ENCODE measurements at regions not wholly inside any gene's neighbourhood (a gene's known extent, or its start where the extent isn't known, plus 50 kb on each side); places are given as distances from the start of the nearest gene placed in this dataset.

- no peaks in the 10 kb centered on the region for H3K79me2 ChIP-seq (ENCODE audit: insufficient read depth, low read depth, low read length)
Observed at GRCh38 chr3:124447845-124448244, 282.4 kb upstream of the UMPS start.

GRCh38 chr3:124448954-124449353 is 281.3 kb upstream of the UMPS start:
- Histone ChIP-seq H3K9me2 (ENCODE audit: insufficient read depth, low read length) (no peaks in the 10 kb centered on the region), H3K4me2 (ENCODE audit: low read length) (no peak overlapping the region), H3K36me3 (ENCODE audit: insufficient read depth, low read length) (no peaks in the 10 kb centered on the region), H3K79me2 (ENCODE audit: insufficient read depth, low read depth, low read length) (no peaks in the 10 kb centered on the region), H3K4me1 (ENCODE audit: insufficient read depth, low read length, poor library complexity, severe bottlenecking) (no peaks in the 10 kb centered on the region), H4K20me1 (ENCODE audit: insufficient read depth, low read length) (no peaks in the 10 kb centered on the region), H3K9me3 (ENCODE audit: low read length) (no peaks in the 10 kb centered on the region), H2AFZ (ENCODE audit: low read length) (no peak overlapping the region), H3K4me3 (ENCODE audit: low read depth, low read length, poor library complexity, severe bottlenecking) (no peak overlapping the region), H3K27ac (ENCODE audit: low read depth, low read length, poor library complexity, severe bottlenecking) (no peak overlapping the region)
- no peak for DNase-seq (ENCODE audit: low spot score)
- ChIA-PET POLR2A (interaction anchor here (0.6 kb wide), 1 partner anchor 11 kb away, joined by 3 read pairs; no protein-coding TSS in a partner anchor), CTCF (ENCODE audit: unreplicated experiment) (interaction anchor here (1.3 kb wide), 1 partner anchor 9 kb away, joined by 3 read pairs; no protein-coding TSS in a partner anchor)
- intact Hi-C loops (cut with micrococcal nuclease; ENCODE audit: unreplicated experiment), result no loop called here
- no TSS peak for BruUV-seq (replicated peaks)
- TF ChIP-seq CTCF (conservative IDR thresholded peaks at IDR 0.05; ENCODE audit: low read length) (no peak), EZH2phosphoT487 (IDR thresholded peaks at IDR 0.05; ENCODE audit: borderline replicate concordance, low read depth, low read length) (no peak)

More at GRCh38 chr3:124447845-124448244, 282.4 kb upstream of the UMPS start:
- H4K20me1 ChIP-seq (ENCODE audit: insufficient read depth, low read length), result no peaks in the 10 kb centered on the region
- no peaks in the 10 kb centered on the region for H3K4me1 ChIP-seq (ENCODE audit: insufficient read depth, low read length, poor library complexity, severe bottlenecking)
- intact Hi-C loops (cut with micrococcal nuclease; ENCODE audit: unreplicated experiment), result no loop called here
- ChIA-PET POLR2A (no interaction called here), CTCF (ENCODE audit: unreplicated experiment) (no interaction called here)
- H2AFZ ChIP-seq (ENCODE audit: low read length), result no peak overlapping the region
- TF ChIP-seq CTCF (conservative IDR thresholded peaks at IDR 0.05; ENCODE audit: low read length) (no peak), EZH2phosphoT487 (IDR thresholded peaks at IDR 0.05; ENCODE audit: borderline replicate concordance, low read depth, low read length) (no peak)
- H3K4me3 ChIP-seq (ENCODE audit: low read depth, low read length, poor library complexity, severe bottlenecking), result no peak overlapping the region
- no peak overlapping the region for H3K4me2 ChIP-seq (ENCODE audit: low read length)
- H3K27ac ChIP-seq (ENCODE audit: low read depth, low read length, poor library complexity, severe bottlenecking), result no peak overlapping the region
- H3K36me3 ChIP-seq (ENCODE audit: insufficient read depth, low read length), result no peaks in the 10 kb centered on the region
- no peak for DNase-seq (ENCODE audit: low spot score)
- BruUV-seq (replicated peaks), result no TSS peak
- no peaks in the 10 kb centered on the region for H3K9me3 ChIP-seq (ENCODE audit: low read length)
- no peaks in the 10 kb centered on the region for H3K9me2 ChIP-seq (ENCODE audit: insufficient read depth, low read length)

GRCh38 chr3:124450366-124450765 is 279.9 kb upstream of the UMPS start:
- ChIA-PET POLR2A (interaction anchor here (0.7 kb wide), 1 partner anchor 72 kb away, joined by 3 read pairs; no protein-coding TSS in a partner anchor), CTCF (ENCODE audit: unreplicated experiment) (no interaction called here)
- no peak overlapping the region for H3K27ac ChIP-seq (ENCODE audit: low read depth, low read length, poor library complexity, severe bottlenecking)
- H3K36me3 ChIP-seq (ENCODE audit: insufficient read depth, low read length), result no peaks in the 10 kb centered on the region
- no peaks in the 10 kb centered on the region for H4K20me1 ChIP-seq (ENCODE audit: insufficient read depth, low read length)
- TF ChIP-seq EZH2phosphoT487 (IDR thresholded peaks at IDR 0.05; ENCODE audit: borderline replicate concordance, low read depth, low read length) (no peak), CTCF (conservative IDR thresholded peaks at IDR 0.05; ENCODE audit: low read length) (no peak)
- H3K4me3 ChIP-seq (ENCODE audit: low read depth, low read length, poor library complexity, severe bottlenecking), result no peak overlapping the region
- no peaks in the 10 kb centered on the region for H3K9me3 ChIP-seq (ENCODE audit: low read length)
- no TSS peak for BruUV-seq (replicated peaks)
- H2AFZ ChIP-seq (ENCODE audit: low read length), result no peak overlapping the region
- H3K9me2 ChIP-seq (ENCODE audit: insufficient read depth, low read length), result no peaks in the 10 kb centered on the region
- no peaks in the 10 kb centered on the region for H3K79me2 ChIP-seq (ENCODE audit: insufficient read depth, low read depth, low read length)
- H3K4me2 ChIP-seq (ENCODE audit: low read length), result no peak overlapping the region
- no peak for DNase-seq (ENCODE audit: low spot score)
- H3K4me1 ChIP-seq (ENCODE audit: insufficient read depth, low read length, poor library complexity, severe bottlenecking), result no peaks in the 10 kb centered on the region
- intact Hi-C loops (cut with micrococcal nuclease; ENCODE audit: unreplicated experiment), result no loop called here

All from OCI-LY7 (cell line).